OCI-LY3 (cell line): ENCODE measurements at regions not wholly inside any gene's neighbourhood (a gene's known extent, or its start where the extent isn't known, plus 50 kb on each side); places are given as distances from the start of the nearest gene placed in this dataset.

Experiments
- H2AFZ ChIP-seq: fragments of 200-600, 300-600 bp; shearing (Covaris generic); 2 replicates; pipeline ENCODE4 v1.6.0; 2014; ENCODE audit warnings: antibody characterized with exemption, low read depth, low read length
- H3K27ac ChIP-seq: fragments of 200-600, 300-600 bp; sonication (generic); 2 replicates; pipeline ENCODE4 v1.5.1; 2014; ENCODE audit warnings: mild to moderate bottlenecking, low read length, moderate library complexity, mixed read lengths
- H3K27me3 ChIP-seq: fragments of 200-600, 300-600 bp; sonication (generic); 2 replicates; pipeline ENCODE4 v1.6.1; 2014; ENCODE audit warnings: low read depth, low read length, mixed read lengths
- H3K36me3 ChIP-seq: fragments of 200-600, 300-600 bp; sonication (generic); replicated peaks from 2 replicates; pipeline ENCODE3; 2014; ENCODE audit warnings: low read depth, low read length, mixed read lengths
- H3K4me1 ChIP-seq: fragments of 300-600, 200-600 bp; sonication (generic); 2 replicates; pipeline ENCODE4 v1.6.1; 2014; ENCODE audit warnings: low read length, mixed read lengths
- H3K4me2 ChIP-seq: fragments of 200-600, 300-600 bp; sonication (generic); 2 replicates; pipeline ENCODE4 v1.6.1; 2014; ENCODE audit warnings: low read length, mixed read lengths
- H3K4me3 ChIP-seq: fragments of 300-600, 200-600 bp; sonication (generic); 2 replicates; pipeline ENCODE4 v1.5.1; 2014; ENCODE audit warnings: antibody characterized with exemption, mild to moderate bottlenecking, low read length, moderate library complexity
- H3K79me2 ChIP-seq: fragments of 300-600, 200-600 bp; shearing (Covaris generic); 2 replicates; pipeline ENCODE4 v1.6.1; 2014; ENCODE audit warnings: mild to moderate bottlenecking, low read length, mixed read lengths
- H3K9ac ChIP-seq: fragments of 300-600, 200-600 bp; shearing (Covaris generic); 2 replicates; pipeline ENCODE4 v1.6.0; 2014; ENCODE audit warnings: mild to moderate bottlenecking, low read length, moderate library complexity
- H3K9me3 ChIP-seq: fragments of 200-600, 300-600 bp; shearing (Covaris generic); 2 replicates; pipeline ENCODE4 v1.6.1; 2014; ENCODE audit warnings: low read length, mixed read lengths; ENCODE audit not compliant: insufficient read depth
- H4K20me1 ChIP-seq: fragments of 200-600, 300-600 bp; sonication (generic); 2 replicates; pipeline ENCODE4 v1.6.1; 2016; ENCODE audit warnings: low read length, mixed read lengths; ENCODE audit not compliant: insufficient read depth
- EZH2phosphoT487 ChIP-seq: fragments of 200-600 bp; shearing (Covaris generic); IDR thresholded peaks from 2 replicates; pipeline ENCODE4 v1.6.1; 2018; ENCODE audit warnings: antibody characterized with exemption, mixed run types, low read depth
- TF ChIP-seq, protein P1 (sequence below): fragments of 200-600, 300-600 bp; sonication (generic); IDR thresholded peaks from 2 replicates; pipeline ENCODE4 v1.5.1; 2014; ENCODE audit warnings: antibody characterized with exemption, low read length, low read depth

DNA sequence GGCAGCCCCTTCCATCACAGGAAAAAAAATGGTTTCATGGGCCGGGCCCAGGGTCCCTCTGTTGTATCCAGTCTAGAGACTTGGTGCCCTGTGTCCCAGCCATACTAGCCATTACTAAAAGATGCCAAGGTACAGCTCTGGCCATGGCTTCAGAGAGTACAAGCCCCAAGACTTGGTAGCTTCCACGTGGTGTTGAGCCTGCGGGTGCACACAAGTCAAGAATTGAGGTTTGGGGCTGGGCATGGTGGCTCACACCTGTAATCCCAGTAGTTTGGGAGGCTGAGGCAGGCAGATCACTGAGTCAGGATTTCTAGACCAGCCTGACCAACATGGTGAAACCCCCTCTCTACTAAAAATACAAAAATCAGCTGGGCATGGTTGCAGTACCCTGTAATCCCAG lies 214.3 kb downstream of the LIG4 start:
- Histone ChIP-seq H3K4me3 (no peak overlapping the region), H3K4me1 (no peaks in the 10 kb centered on the region), H3K4me2 (no peak overlapping the region), H3K27ac (no peak overlapping the region), H2AFZ (no peak overlapping the region), H4K20me1 (no peaks in the 10 kb centered on the region), H3K36me3 (no peaks in the 10 kb centered on the region), H3K9me3 (no peaks in the 10 kb centered on the region), H3K9ac (no peak overlapping the region), H3K27me3 (no peaks in the 10 kb centered on the region), H3K79me2 (no peaks in the 10 kb centered on the region)
- TF ChIP-seq, protein P1, sequence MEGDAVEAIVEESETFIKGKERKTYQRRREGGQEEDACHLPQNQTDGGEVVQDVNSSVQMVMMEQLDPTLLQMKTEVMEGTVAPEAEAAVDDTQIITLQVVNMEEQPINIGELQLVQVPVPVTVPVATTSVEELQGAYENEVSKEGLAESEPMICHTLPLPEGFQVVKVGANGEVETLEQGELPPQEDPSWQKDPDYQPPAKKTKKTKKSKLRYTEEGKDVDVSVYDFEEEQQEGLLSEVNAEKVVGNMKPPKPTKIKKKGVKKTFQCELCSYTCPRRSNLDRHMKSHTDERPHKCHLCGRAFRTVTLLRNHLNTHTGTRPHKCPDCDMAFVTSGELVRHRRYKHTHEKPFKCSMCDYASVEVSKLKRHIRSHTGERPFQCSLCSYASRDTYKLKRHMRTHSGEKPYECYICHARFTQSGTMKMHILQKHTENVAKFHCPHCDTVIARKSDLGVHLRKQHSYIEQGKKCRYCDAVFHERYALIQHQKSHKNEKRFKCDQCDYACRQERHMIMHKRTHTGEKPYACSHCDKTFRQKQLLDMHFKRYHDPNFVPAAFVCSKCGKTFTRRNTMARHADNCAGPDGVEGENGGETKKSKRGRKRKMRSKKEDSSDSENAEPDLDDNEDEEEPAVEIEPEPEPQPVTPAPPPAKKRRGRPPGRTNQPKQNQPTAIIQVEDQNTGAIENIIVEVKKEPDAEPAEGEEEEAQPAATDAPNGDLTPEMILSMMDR, result no peak
- no peak for TF ChIP-seq EZH2phosphoT487

DNA sequence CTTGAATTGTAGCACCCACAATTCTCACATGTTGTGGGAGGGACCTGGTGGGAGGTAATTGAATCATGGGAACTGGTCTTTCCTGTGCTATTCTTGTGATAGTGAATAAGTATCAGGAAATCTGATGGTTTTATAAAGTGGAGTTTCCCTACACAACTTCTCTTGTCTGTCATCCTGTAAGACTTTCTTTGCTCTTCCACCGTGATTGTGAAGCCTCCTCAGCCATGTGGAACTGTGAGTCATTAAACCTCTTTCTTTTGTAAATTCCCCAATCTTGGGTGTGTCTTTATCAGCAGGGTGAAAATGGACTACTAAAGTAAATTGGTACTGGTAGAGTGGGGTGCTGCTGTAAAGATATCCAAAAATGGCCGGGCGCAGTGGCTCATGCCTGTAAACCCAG lies 215.6 kb downstream of the LIG4 start:
- Histone ChIP-seq H4K20me1 (no peaks in the 10 kb centered on the region), H3K9me3 (no peaks in the 10 kb centered on the region), H3K4me1 (no peaks in the 10 kb centered on the region), H3K27ac (no peak overlapping the region), H3K4me3 (no peak overlapping the region), H3K27me3 (no peaks in the 10 kb centered on the region), H3K79me2 (no peaks in the 10 kb centered on the region), H3K9ac (no peak overlapping the region), H3K36me3 (no peaks in the 10 kb centered on the region), H2AFZ (no peak overlapping the region), H3K4me2 (no peak overlapping the region)
- TF ChIP-seq EZH2phosphoT487, result no peak
- TF ChIP-seq, protein P1, result no peak

DNA sequence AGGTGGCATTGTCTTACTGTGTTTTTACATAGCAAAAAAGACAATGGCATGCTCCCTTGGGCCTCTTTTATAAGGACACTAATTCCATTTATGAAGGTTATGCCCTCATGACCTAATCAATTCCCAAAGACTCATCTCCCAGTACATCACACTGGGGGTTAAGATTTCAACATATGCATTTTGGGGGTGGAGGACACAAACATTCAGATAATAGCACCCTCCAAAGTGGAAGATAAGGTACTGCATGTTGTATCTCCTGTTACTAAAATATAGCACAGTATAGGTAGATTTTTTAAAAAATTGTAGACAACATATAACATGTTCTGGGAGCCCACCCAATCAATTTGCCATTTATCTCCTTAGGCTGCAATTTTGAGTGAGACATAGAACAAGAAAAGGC lies 221.2 kb downstream of the LIG4 start:
- Histone ChIP-seq H3K79me2 (no peaks in the 10 kb centered on the region), H3K4me3 (no peak overlapping the region), H3K27me3 (no peaks in the 10 kb centered on the region), H2AFZ (0 out of 2 replicates have a peak overlapping the region, but pooled peaks have one; percentile 9), H3K4me2 (no peak overlapping the region), H3K9me3 (no peaks in the 10 kb centered on the region), H3K27ac (no peak overlapping the region), H3K4me1 (peaks cover 8% of the 10 kb centered on the region; the same call in 1 of the 2 replicates), H3K9ac (no peak overlapping the region), H4K20me1 (no peaks in the 10 kb centered on the region), H3K36me3 (no peaks in the 10 kb centered on the region)
- no peak for TF ChIP-seq EZH2phosphoT487
- TF ChIP-seq, protein P1, result peak; percentile 9; the same call in 1 of the 2 replicates

DNA sequence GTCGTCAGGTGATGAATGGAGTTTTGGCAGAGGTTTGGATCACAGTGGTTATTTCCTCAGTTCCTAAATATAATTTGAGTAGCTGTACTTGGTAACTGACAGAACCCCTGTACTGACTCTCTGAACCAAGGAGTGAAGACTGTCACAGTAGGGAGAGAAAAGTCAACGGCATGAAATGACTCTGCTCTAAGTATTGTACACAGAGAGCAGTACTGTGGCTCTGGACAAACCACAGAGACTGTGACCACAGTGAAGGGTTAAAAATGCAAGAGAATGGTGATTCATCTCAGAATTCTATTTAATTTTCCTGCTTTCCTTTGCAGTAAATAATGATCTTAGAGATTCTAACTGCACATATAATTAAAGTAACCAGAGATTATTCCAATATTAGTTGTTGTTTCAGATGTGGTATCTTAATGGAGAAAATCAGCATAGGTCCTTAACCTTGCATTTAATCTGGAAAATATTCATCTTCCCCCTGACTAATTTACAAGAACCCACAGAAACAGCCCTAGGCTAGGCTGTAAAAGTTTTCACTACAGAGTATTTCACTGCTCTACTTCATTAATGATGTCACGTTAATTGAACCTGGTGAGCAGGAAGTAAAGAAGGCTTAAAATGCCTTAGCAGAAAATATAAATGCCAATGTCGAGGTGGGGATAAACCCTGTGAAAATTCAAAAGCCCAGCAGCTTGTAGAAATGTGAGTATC lies 221.9 kb downstream of the LIG4 start:
- Histone ChIP-seq H3K27ac (no peak overlapping the region), H3K4me3 (no peak overlapping the region), H3K27me3 (no peaks in the 10 kb centered on the region), H3K9me3 (no peaks in the 10 kb centered on the region), H4K20me1 (no peaks in the 10 kb centered on the region), H3K79me2 (no peaks in the 10 kb centered on the region), H2AFZ (peak overlapping the region; percentile 9; the same call in 1 of the 2 replicates), H3K4me2 (no peak overlapping the region), H3K4me1 (peaks cover 8% of the 10 kb centered on the region; the same call in 1 of the 2 replicates), H3K36me3 (no peaks in the 10 kb centered on the region), H3K9ac (no peak overlapping the region)
- TF ChIP-seq, protein P1, result no peak
- TF ChIP-seq EZH2phosphoT487, result no peak
